ENCODE measurements at regions not wholly inside any gene's neighbourhood (a gene's known extent, or its start where the extent isn't known, plus 50 kb on each side); places are given as distances from the start of the nearest gene placed in this dataset.

GRCh38 chr1:168803806-168804510, 75.0 kb upstream of the DPT start:
- TF ChIP-seq CTCF (optimal IDR thresholded peaks at IDR 0.05 in 1 of 3, IDR thresholded peaks at IDR 0.05 in 1 of 3, conservative IDR thresholded peaks at IDR 0.05 in 1 of 3; ENCODE audit: extremely low read depth in 1 of 3, insufficient read depth in 2 of 3, low read length in 3 of 3) (no peak), EZH2 (IDR thresholded peaks at IDR 0.05; ENCODE audit: low read length) (no peak)

Measured in keratinocyte (primary cell).